GM21390 (cell line): ENCODE measurements at regions not wholly inside any gene's neighbourhood (a gene's known extent, or its start where the extent isn't known, plus 50 kb on each side); places are given as distances from the start of the nearest gene placed in this dataset.

Experiments used
- ATAC-seq: cut with Tn5 transposase; IDR thresholded peaks from one replicate; pipeline ENCODE4 v1.9.1; 2021; ENCODE audit not compliant: unreplicated experiment

- no peak for ATAC-seq
These were observed 652.8 kb upstream of the SOX11 start for GRCh38 chr2:5039241-5039975.

- ATAC-seq = no peak
These were observed 651.6 kb upstream of the SOX11 start for GRCh38 chr2:5040571-5040970.

- ATAC-seq = no peak
These were observed 650.7 kb upstream of the SOX11 start for GRCh38 chr2:5041501-5041900.

DNA sequence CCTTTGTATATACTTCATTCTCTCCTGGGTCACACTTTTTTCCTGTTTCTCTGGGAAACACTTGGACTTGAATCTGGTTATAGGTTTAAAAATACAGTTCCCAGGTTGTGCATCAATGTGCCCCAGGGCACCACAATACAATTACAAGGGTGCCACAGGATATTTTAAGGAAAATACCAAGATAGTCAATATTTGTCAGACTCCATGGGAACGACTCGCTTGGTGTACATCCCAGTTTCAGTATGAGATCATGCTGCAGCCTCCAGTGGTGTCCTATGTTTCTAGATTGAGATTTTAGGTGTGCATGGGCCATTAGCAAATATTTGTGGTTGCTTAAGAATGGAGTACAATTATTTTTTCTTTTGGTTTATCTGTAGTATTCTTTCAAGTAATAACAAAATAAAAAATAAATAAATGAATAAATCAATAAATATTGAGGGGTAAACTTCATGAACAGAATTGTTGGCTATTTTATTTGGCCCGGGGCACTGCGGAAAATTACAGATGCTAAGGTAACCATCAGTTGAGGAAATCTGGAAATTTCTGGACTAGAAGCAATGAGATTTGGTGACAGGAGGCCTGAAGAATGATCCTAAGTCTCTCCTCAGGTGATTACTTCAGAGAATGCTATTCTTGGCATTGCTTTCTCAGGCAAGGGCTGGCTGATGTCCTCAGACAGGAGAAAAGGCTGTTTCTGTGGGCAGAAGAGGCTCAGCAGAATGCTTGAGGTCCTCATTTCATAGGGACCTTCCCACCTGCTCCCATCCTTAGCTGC, 649.3 kb upstream of the SOX11 start:
- ATAC-seq = no peak

- ATAC-seq = no peak
These were observed 640.9 kb upstream of the SOX11 start for GRCh38 chr2:5051300-5051699.

DNA sequence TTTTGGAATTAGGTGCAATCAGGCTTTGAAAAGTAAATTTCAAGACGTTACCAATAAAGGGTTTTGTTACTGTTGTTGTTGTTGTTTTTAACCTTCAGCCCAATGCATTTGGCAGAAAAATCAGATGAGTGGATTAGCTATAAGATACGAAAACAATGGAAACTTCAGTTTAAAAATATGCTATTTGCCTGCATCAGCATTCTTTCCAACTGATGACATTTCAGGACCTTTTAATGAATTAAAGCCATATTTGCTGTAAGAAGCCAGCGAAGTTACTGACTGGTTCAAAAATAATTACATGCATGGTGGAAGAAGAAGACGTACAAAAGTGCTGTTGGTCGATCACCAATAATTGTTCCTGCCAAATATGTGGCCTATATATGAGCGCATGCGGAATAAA, 639.3 kb upstream of the SOX11 start:
- ATAC-seq = no peak

DNA sequence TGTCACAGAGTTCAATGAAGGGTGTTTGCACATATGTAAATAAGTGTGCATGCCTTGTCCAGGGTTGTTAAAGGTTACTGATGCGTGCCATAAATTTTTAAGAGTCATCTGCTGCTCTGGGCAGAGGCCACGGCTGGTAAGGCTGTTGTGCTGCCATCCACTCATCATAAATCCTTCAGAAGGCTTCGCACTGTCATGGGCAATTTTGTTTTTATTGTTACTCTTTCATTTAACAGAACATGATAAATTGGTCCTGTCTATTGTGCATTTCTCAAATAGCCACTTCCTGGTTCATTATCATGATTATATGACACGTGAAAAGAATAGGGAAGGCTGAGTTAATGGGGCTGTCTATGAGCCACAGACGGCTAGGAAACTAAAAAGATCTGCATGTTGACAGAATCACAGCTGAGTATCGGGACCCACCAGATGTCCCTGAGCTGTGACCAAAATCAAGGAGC, 634.3 kb upstream of the SOX11 start:
- ATAC-seq = no peak

DNA sequence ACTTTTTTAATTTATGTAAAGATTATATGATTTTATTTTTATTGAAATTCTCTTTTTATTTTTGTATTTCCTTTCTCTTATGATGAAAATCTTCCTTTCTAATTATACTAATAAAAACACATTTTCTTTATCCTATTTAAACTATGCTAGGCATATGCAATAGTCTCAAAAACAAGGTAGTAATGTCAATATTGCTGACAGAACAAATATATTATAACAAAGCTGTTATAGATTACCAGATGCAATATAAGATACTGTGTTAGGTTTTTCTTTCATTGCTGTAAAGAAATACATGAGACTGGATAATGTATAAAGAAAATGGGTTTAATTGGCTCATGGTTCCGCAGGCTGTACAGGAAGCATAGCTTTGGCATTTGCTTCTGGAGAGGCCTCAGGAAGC, 631.2 kb upstream of the SOX11 start:
- no peak for ATAC-seq

- no peak for ATAC-seq
These were observed 627.5 kb upstream of the SOX11 start for GRCh38 chr2:5064687-5065086.

GRCh38 chr2:5067816-5068215, 624.4 kb upstream of the SOX11 start:
- no peak for ATAC-seq

DNA sequence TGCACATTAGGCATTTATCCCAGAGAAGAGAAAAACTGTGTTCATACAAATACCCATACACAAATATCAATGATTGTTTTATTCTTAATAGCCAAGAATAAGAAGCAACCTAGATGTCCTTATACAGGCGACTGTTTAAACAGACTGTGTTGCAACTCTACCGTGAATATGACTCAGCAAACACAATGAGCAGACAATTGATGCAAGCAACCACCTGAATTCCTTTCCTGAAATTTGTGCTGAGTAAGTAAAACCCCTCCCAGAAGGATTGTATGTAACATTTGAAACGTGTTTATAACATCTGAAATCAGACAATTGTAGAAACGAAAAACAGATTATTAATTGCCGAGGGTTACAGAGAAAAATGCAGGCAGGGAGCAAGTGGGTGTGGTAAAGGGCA, 621.9 kb upstream of the SOX11 start:
- ATAC-seq = no peak

DNA sequence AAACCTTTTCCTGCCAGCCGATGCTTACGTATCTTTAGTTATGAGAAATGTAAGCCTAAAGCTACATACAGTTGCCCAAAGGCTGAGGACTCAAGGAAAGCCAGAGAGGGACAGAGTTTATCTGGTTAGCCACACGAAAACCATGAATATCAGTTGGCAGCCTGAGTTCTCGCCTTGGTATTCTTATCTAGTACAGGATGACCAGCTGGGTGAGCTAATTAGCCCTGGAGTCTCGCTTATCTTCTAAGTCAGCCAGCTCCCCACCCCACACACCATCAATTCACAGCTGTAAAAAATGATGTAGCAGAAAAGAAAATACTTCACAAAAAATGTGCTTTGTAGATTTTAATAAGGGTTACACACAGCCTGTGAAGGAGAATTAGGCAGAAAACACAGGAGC, 617.5 kb upstream of the SOX11 start:
- no peak for ATAC-seq

DNA sequence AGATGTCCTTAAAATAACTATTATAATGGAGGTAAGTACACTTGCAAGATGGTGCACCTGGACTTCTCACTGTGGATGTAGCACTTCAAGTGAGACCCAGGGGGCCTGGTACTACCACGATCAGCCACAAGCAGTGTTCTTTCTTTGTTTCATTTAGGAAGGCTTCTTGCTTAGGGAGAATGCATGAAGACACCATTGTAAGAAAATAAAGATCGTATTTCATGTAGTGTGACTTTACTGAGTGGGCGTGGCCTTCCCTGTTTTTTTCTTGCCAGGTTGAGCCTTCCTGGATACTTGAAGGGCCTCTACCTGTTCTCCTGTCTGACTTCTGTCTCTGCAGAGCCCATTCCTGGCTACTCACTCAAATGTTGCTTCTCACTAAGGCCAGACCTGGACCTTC, 615.6 kb upstream of the SOX11 start:
- no peak for ATAC-seq

DNA sequence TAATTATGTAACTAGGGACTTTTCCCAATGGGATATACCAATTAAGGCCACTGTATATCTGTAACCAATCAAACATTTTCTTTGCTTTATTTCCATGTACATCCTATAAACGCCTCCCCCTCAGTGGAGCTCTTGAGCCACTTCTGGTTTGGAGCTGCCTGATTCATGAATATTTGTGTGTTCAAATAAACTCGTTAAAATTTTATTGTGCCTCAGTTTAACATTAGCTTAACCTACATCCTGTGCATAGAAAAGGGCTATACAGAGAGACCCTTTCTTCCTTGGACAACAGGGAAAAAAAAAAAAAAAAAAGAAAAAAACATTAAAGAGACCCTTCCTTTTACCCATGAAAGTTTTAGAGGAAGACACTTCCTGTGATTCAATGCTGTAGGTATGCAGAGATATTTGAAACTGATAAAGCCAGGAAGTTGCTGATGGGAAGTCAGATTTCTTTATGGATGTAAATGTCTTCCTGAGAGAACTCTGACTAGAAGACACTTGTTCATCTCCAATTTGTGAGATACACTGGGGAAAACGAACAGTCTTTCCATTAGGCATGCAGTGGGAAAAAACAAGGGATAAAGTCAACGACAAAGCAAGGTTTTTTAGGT, 614.6 kb upstream of the SOX11 start:
- ATAC-seq = no peak

DNA sequence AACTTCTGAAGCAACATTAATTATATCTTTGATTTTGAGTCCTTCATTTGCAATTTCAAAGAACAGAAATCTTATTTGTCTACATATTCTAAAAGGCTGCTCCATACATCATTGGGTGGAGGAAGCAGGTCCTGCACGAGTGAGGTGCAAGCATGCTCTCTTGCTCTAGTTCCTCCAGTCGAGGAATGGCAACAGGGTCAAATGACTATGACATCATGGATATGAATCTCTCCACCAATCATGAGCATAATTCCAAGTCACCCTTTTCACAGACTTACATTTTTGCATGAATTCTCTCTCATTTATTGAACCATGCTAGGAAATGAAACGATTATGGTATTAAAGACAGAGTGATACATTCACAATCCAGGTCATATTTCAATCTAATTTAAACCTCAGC, 608.8 kb upstream of the SOX11 start:
- no peak for ATAC-seq

- ATAC-seq = no peak
These were observed 602.8 kb upstream of the SOX11 start for GRCh38 chr2:5089409-5089808.

DNA sequence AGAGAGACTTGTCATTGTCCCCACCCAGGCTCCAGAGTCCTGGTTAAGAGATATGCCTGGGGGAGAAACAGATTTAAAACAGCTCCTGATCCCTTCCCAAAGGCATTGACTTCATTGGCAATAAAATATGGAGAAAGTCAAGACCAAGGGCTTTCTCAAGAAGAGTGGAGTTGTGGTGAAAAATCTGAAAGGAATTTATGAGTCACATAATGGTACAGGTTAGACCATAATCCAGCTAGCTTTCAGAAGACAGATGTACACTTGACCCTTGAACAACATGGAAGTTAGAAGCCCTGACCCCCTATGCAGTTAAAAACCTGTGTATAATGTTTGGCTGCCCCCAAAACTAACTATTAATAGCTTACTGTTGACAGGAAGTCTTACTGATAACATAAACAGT, 599.1 kb upstream of the SOX11 start:
- ATAC-seq = no peak

DNA sequence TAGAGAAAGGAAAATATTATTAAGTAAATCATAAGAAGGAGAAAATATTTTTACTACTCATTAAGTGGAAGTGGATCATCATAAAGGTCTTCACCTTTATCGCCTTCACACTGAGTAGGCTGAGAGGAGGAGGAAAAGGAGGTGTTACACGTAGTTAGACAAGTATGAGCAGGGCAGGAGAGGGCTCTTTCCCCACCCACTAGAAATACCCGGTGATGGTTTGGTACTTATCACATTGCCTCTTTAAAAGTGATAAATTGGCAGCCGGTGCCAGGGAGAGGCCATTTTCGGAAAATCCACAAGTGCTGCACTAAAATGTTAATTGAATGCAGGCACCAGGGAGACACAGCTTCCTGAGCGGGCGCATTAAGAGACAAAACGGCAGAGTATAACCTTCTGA, 598.7 kb upstream of the SOX11 start:
- no peak for ATAC-seq

- ATAC-seq = no peak
These were observed 598.0 kb upstream of the SOX11 start for GRCh38 chr2:5094192-5094591.

GRCh38 chr2:5098286-5098685, 593.9 kb upstream of the SOX11 start:
- no peak for ATAC-seq

DNA sequence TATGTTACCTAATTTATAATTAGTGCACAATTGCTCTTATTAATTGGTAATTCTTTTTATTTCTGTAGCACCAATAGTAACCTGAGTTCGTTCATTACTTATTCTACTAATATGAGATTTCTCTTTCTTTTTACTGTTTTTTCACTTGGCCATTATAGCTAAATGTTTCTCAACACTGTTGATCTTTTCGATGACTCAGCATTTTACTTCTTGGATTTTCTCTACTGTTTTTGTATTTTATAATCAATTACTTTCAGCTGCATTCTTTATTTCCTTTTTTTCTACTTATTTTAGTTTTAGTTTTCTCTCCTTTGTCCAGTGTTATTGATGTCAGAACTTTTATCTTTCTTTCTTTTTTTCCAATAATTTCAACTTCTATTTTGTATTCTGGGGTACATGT, 589.4 kb upstream of the SOX11 start:
- no peak for ATAC-seq

DNA sequence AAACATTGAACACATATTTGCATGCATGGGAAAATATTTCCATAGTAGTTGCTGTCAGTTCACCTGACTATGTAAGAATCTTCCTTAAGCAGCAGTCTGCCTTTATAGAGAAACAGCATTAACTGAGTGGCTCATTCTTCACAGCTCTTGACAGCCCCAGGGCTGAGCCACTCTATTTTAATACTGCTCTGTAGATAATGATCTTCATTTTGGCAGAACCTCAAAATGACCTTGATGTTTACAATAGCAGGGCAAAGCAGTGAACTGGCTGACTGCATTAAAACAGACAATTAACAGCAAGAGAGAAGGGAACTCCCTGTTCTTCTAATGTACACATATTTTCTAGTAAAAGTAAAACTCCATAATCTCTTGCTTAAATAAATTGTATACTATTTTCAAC, 580.6 kb upstream of the SOX11 start:
- ATAC-seq = no peak
